Spleen (tissue), 7 donors: ENCODE measurements at regions not wholly inside any gene's neighbourhood (a gene's known extent, or its start where the extent isn't known, plus 50 kb on each side); places are given as distances from the start of the nearest gene placed in this dataset.

ENCODE experiments used
- CTCF ChIP-seq, 11 experiments: fragments of 200-600 bp in 7 of 11; fragments of 450-650 bp in 4 of 11; sonication (generic) in 4 of 11; IDR thresholded peaks in 8 of 11; conservative IDR thresholded peaks in 3 of 11; 1 replicate in 7 of 11; 2 replicates in 4 of 11; pipeline versions ENCODE4 v1.4.0 to v1.8.0; 2016 to 2021; ENCODE audit warnings: antibody characterized with exemption in 11 of 11, inconsistent platforms in 4 of 11, mild to moderate bottlenecking in 1 of 11
- POLR2A ChIP-seq, 3 donors: fragments of 450-650 bp; IDR thresholded peaks; one replicate each; pipeline ENCODE4 v1.5.1; 2017; ENCODE audit warnings: antibody characterized with exemption in 3 of 3, mild to moderate bottlenecking in 1 of 3
- POLR2AphosphoS5 ChIP-seq, 3 donors: sonication (generic); formaldehyde crosslinking; IDR thresholded peaks; one replicate each; pipeline ENCODE4 v1.5.1; 2017; ENCODE audit warnings: antibody characterized with exemption in 3 of 3
- donor health status: DM: no; HTN: no; CAD: no; lungs with moderate emphysema.
- donor health status: DM: no; HTN: no; CAD: no.
- donor health status: DM: no; HTN: no; CAD: no.

DNA sequence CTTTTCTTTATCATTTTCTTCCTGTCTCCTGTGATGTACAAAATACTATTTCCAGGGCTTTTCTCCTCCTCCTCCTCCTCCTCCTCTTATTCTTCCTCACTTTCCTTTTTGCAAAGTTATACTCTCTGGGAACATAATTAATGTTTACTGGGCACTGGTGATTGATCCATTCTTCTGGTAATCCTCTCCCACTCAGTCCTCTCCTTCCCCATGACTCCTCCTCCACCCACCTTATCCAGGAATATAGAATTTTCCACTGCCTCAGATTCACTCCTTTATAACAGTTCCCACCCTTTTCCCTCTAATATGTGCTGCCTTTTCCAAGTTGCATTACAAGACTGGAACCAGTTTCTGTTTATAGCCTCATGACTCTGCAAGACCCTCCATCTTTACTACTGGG, 62.5 kb upstream of the IYD start:
- TF ChIP-seq POLR2A (IDR thresholded peaks at IDR 0.05) (no peak), CTCF (IDR thresholded peaks at IDR 0.05 in 8 of 11, conservative IDR thresholded peaks at IDR 0.05 in 3 of 11) (no peak), POLR2AphosphoS5 (IDR thresholded peaks at IDR 0.05) (no peak)
